ENCODE measurements at regions not wholly inside any gene's neighbourhood (a gene's known extent, or its start where the extent isn't known, plus 50 kb on each side); places are given as distances from the start of the nearest gene placed in this dataset.
A peak's percentile ranks its signal among the peaks of the same experiment; 100 is the strongest.
"Not testable (repeated sequence)": the region's sequence is repeated elsewhere in the genome, so short reads cannot be mapped to it uniquely, and the experiment has no call there.

- H2BK5ac ChIP-seq (ENCODE audit: low read depth, low read length); H2BK20ac ChIP-seq (ENCODE audit: low read length); H3K4me2 ChIP-seq (ENCODE audit: insufficient read depth in 1 of 2, low read depth in 2 of 2, low read length in 2 of 2); H2AFZ ChIP-seq (ENCODE audit: low read length); H3K79me1 ChIP-seq (ENCODE audit: low read depth, low read length); H3K4ac ChIP-seq (replicated peaks; ENCODE audit: insufficient read length, low read depth, low read length); H3K23me2 ChIP-seq (ENCODE audit: low read depth, low read length); H4K20me1 ChIP-seq (replicated peaks in 1 of 2; ENCODE audit: control insufficient read depth in 1 of 2, insufficient read depth in 2 of 2, low read length in 2 of 2); H3K23ac ChIP-seq (ENCODE audit: insufficient read length); H3K9ac ChIP-seq (replicated peaks in 1 of 4; ENCODE audit: extremely low read depth in 1 of 4, low read depth in 3 of 4, low read length in 3 of 4); H4K91ac ChIP-seq (replicated peaks; ENCODE audit: insufficient read length, low read length); DNase-seq (ENCODE audit: low read depth in 1 of 2, low spot score in 2 of 2); H4K8ac ChIP-seq (ENCODE audit: extremely low read depth, insufficient read depth, low read length); H3K4me1 ChIP-seq (replicated peaks in 1 of 4; ENCODE audit: control insufficient read depth in 3 of 4, insufficient read depth in 4 of 4, low read length in 3 of 4); H4K5ac ChIP-seq (ENCODE audit: insufficient read length, low read depth, low read length); H2AK5ac ChIP-seq (ENCODE audit: low read depth, low read length); H3K9me3 ChIP-seq (ENCODE audit: insufficient read depth in 2 of 2, low read depth in 1 of 2, low read length in 1 of 2); H2BK15ac ChIP-seq (ENCODE audit: low read length); H3K36me3 ChIP-seq (ENCODE audit: control insufficient read depth in 2 of 4, insufficient read depth in 4 of 4, low read length in 3 of 4); H3K56ac ChIP-seq (replicated peaks; ENCODE audit: insufficient read length, low read depth, low read length); H3K4me3 ChIP-seq (ENCODE audit: extremely low read depth in 1 of 4, insufficient read depth in 2 of 4, low read depth in 3 of 4, low read length in 4 of 4); H2BK120ac ChIP-seq (replicated peaks; ENCODE audit: low read depth, low read length); H3K27me3 ChIP-seq (replicated peaks in 1 of 4; ENCODE audit: control insufficient read depth in 3 of 4, extremely low read depth in 1 of 4, insufficient read depth in 3 of 4, low read length in 3 of 4); H3K14ac ChIP-seq (ENCODE audit: insufficient read length); FAIRE-seq; H3K27ac ChIP-seq (ENCODE audit: low read depth, low read length); H3K18ac ChIP-seq (ENCODE audit: extremely low read depth, low read length); H3K79me2 ChIP-seq (ENCODE audit: control insufficient read depth in 1 of 2, insufficient read depth in 2 of 2, low read length in 2 of 2); H2BK12ac ChIP-seq (ENCODE audit: low read depth, low read length); POLR2A ChIA-PET (ENCODE audit: partially characterized antibody): not testable (repeated sequence)
- CTCF ChIA-PET (ENCODE audit: partially characterized antibody) = interaction anchor here (0.9 kb wide), 1 partner anchor 9 kb away, joined by 3 read pairs; no protein-coding TSS in a partner anchor
- WGBS, 2 experiments (ENCODE audit: extremely low coverage in 1 of 2, insufficient coverage in 1 of 2, insufficient read length in 1 of 2, insufficient replicate concordance in 2 of 2, low coverage in 1 of 2, low lambda C conversion rate in 2 of 2, missing lambda C conversion rate in 1 of 2) = 92% methylated on average over 5 of the region's 6 CpGs; no CpG with 5 or more reads in 1 of the 2 experiments
Observed at GRCh38 chr5:62233083-62234046, 72.6 kb upstream of the KIF2A start.

- H4K8ac ChIP-seq (ENCODE audit: extremely low read depth, insufficient read depth, low read length); H3K4ac ChIP-seq (replicated peaks; ENCODE audit: insufficient read length, low read depth, low read length); H3K18ac ChIP-seq (ENCODE audit: extremely low read depth, low read length); H3K27ac ChIP-seq (ENCODE audit: low read depth, low read length); H3K9me3 ChIP-seq (ENCODE audit: insufficient read depth in 2 of 2, low read depth in 1 of 2, low read length in 1 of 2); H2AK5ac ChIP-seq (ENCODE audit: low read depth, low read length); H3K4me1 ChIP-seq (replicated peaks in 1 of 4; ENCODE audit: control insufficient read depth in 3 of 4, insufficient read depth in 4 of 4, low read length in 3 of 4); H2AFZ ChIP-seq (ENCODE audit: low read length); FAIRE-seq; H3K23ac ChIP-seq (ENCODE audit: insufficient read length); H2BK5ac ChIP-seq (ENCODE audit: low read depth, low read length); H4K91ac ChIP-seq (replicated peaks; ENCODE audit: insufficient read length, low read length); H2BK15ac ChIP-seq (ENCODE audit: low read length); H3K23me2 ChIP-seq (ENCODE audit: low read depth, low read length); H3K4me3 ChIP-seq (ENCODE audit: extremely low read depth in 1 of 4, insufficient read depth in 2 of 4, low read depth in 3 of 4, low read length in 4 of 4); POLR2A ChIA-PET (ENCODE audit: partially characterized antibody); H2BK12ac ChIP-seq (ENCODE audit: low read depth, low read length); CTCF ChIA-PET (ENCODE audit: partially characterized antibody); H4K20me1 ChIP-seq (replicated peaks in 1 of 2; ENCODE audit: control insufficient read depth in 1 of 2, insufficient read depth in 2 of 2, low read length in 2 of 2); H2BK120ac ChIP-seq (replicated peaks; ENCODE audit: low read depth, low read length); H3K9ac ChIP-seq (replicated peaks in 1 of 4; ENCODE audit: extremely low read depth in 1 of 4, low read depth in 3 of 4, low read length in 3 of 4); H3K14ac ChIP-seq (ENCODE audit: insufficient read length); H3K79me1 ChIP-seq (ENCODE audit: low read depth, low read length); H3K4me2 ChIP-seq (ENCODE audit: insufficient read depth in 1 of 2, low read depth in 2 of 2, low read length in 2 of 2); H3K79me2 ChIP-seq (ENCODE audit: control insufficient read depth in 1 of 2, insufficient read depth in 2 of 2, low read length in 2 of 2); H3K36me3 ChIP-seq (ENCODE audit: control insufficient read depth in 2 of 4, insufficient read depth in 4 of 4, low read length in 3 of 4); H2BK20ac ChIP-seq (ENCODE audit: low read length); H3K56ac ChIP-seq (replicated peaks; ENCODE audit: insufficient read length, low read depth, low read length); H4K5ac ChIP-seq (ENCODE audit: insufficient read length, low read depth, low read length); H3K27me3 ChIP-seq (replicated peaks in 1 of 4; ENCODE audit: control insufficient read depth in 3 of 4, extremely low read depth in 1 of 4, insufficient read depth in 3 of 4, low read length in 3 of 4): not testable (repeated sequence)
- DNase-seq (ENCODE audit: low read depth in 1 of 2, low spot score in 2 of 2) = peak in 1 of 2 experiments; percentile 47
- 70% methylated on average over 7 of the region's 7 CpGs; no CpG with 5 or more reads in 1 of the 2 experiments for WGBS, 2 experiments (ENCODE audit: extremely low coverage in 1 of 2, insufficient coverage in 1 of 2, insufficient read length in 1 of 2, insufficient replicate concordance in 2 of 2, low coverage in 1 of 2, low lambda C conversion rate in 2 of 2, missing lambda C conversion rate in 1 of 2)
Observed at GRCh38 chr5:62236593-62236992, 69.4 kb upstream of the KIF2A start.
